GM21423 (cell line): ENCODE measurements at regions not wholly inside any gene's neighbourhood (a gene's known extent, or its start where the extent isn't known, plus 50 kb on each side); places are given as distances from the start of the nearest gene placed in this dataset.
"Not testable (repeated sequence)": the region's sequence is repeated elsewhere in the genome, so short reads cannot be mapped to it uniquely, and the experiment has no call there.

Source experiments
- ATAC-seq: cut with Tn5 transposase; IDR thresholded peaks from one replicate; pipeline ENCODE4 v1.9.1; 2021; ENCODE audit warnings: mild to moderate bottlenecking, moderate library complexity; ENCODE audit not compliant: unreplicated experiment

GRCh38 chr14:106145731-106146130 is 619.3 kb downstream of the TMEM121 start:
- ATAC-seq: not testable (repeated sequence)

- not testable (repeated sequence) for ATAC-seq
Observed at GRCh38 chr14:106153362-106153955, 627.1 kb downstream of the TMEM121 start.

- ATAC-seq: no peak
Observed at GRCh38 chr14:106163316-106163715, 636.9 kb downstream of the TMEM121 start.

- ATAC-seq: not testable (repeated sequence)
Observed at GRCh38 chr14:106163812-106164211, 637.4 kb downstream of the TMEM121 start.

GRCh38 chr14:106166232-106166631 is 639.8 kb downstream of the TMEM121 start:
- ATAC-seq: no peak

- no peak for ATAC-seq
Observed at GRCh38 chr14:106166650-106167204, 640.3 kb downstream of the TMEM121 start.

- ATAC-seq: not testable (repeated sequence)
Observed at GRCh38 chr14:106170163-106170658, 643.8 kb downstream of the TMEM121 start.

- ATAC-seq: no peak
Observed at GRCh38 chr14:106174206-106174605, 647.8 kb downstream of the TMEM121 start.

- ATAC-seq: not testable (repeated sequence)
Observed at GRCh38 chr14:106177266-106178246, 651.2 kb downstream of the TMEM121 start.

- ATAC-seq: no peak
Observed at GRCh38 chr14:106179761-106180160, 653.4 kb downstream of the TMEM121 start.

GRCh38 chr14:106184771-106185170 is 658.4 kb downstream of the TMEM121 start:
- not testable (repeated sequence) for ATAC-seq

GRCh38 chr14:106185174-106185836 is 658.9 kb downstream of the TMEM121 start:
- not testable (repeated sequence) for ATAC-seq

- ATAC-seq: no peak
Observed at GRCh38 chr14:106185837-106186233, 659.5 kb downstream of the TMEM121 start.

- ATAC-seq: no peak
Observed at GRCh38 chr14:106187216-106187615, 660.8 kb downstream of the TMEM121 start.

GRCh38 chr14:106192701-106193100 is 666.3 kb downstream of the TMEM121 start:
- ATAC-seq: not testable (repeated sequence)

- ATAC-seq: not testable (repeated sequence)
Observed at GRCh38 chr14:106196459-106196858, 670.1 kb downstream of the TMEM121 start.

GRCh38 chr14:106197264-106197663 is 670.9 kb downstream of the TMEM121 start:
- ATAC-seq: not testable (repeated sequence)

- ATAC-seq: no peak
Observed at GRCh38 chr14:106199097-106199496, 672.7 kb downstream of the TMEM121 start.

- no peak for ATAC-seq
Observed at GRCh38 chr14:106200541-106201315, 674.3 kb downstream of the TMEM121 start.

- ATAC-seq: no peak
Observed at GRCh38 chr14:106201376-106201775, 675.0 kb downstream of the TMEM121 start.
